T-helper 17 cell (primary cell): ENCODE measurements at regions not wholly inside any gene's neighbourhood (a gene's known extent, or its start where the extent isn't known, plus 50 kb on each side); places are given as distances from the start of the nearest gene placed in this dataset.
"Not testable (repeated sequence)": the region's sequence is repeated elsewhere in the genome, so short reads cannot be mapped to it uniquely, and the experiment has no call there.

Source experiments
- ATAC-seq: fragments of 150-1000 bp; cut with Tn5 transposase; 2 replicates; pipeline ENCODE4 v1.10.0; 2021; ENCODE audit warnings: mild to moderate bottlenecking, moderate library complexity
- DNase-seq, 3 donors: peaks; one replicate each; pipeline versions ENCODE4 v3.0.0 to v3.0.0-alpha.2; 2020 to 2021
- H3K9me3 ChIP-seq: one replicate; pipeline ENCODE4 v1.7.0; 2013; ENCODE audit warnings: low read length, mild to moderate bottlenecking; ENCODE audit not compliant: control insufficient read depth, poor library complexity, severe bottlenecking
- H3K27ac Mint-ChIP-seq: one replicate; pipeline ENCODE4 v1.8.0; 2022; ENCODE audit warnings: mild to moderate bottlenecking, moderate library complexity, mixed read lengths
- H3K27me3 Mint-ChIP-seq: one replicate; pipeline ENCODE4 v1.8.0; 2022; ENCODE audit warnings: mixed read lengths
- H3K36me3 Mint-ChIP-seq: one replicate; pipeline ENCODE4 v1.8.0; 2022; ENCODE audit warnings: low read depth, mixed read lengths
- H3K4me1 Mint-ChIP-seq: one replicate; pipeline ENCODE4 v1.8.0; 2022; ENCODE audit warnings: mild to moderate bottlenecking, mixed read lengths
- H3K4me3 Mint-ChIP-seq: one replicate; pipeline ENCODE4 v1.8.0; 2022; ENCODE audit warnings: mild to moderate bottlenecking, moderate library complexity, mixed read lengths

- no peaks in the 10 kb centered on the region for H3K36me3 Mint-ChIP-seq
- no peaks in the 10 kb centered on the region for H3K4me1 Mint-ChIP-seq
- H3K4me3 Mint-ChIP-seq, result no peak overlapping the region
- H3K9me3 ChIP-seq, result no peaks in the 10 kb centered on the region
- DNase-seq (no peak), ATAC-seq (no peak)
- H3K27me3 Mint-ChIP-seq, result no peaks in the 10 kb centered on the region
- H3K27ac Mint-ChIP-seq, result no peak overlapping the region
These were observed 885.9 kb upstream of the PIK3C3 start for GRCh38 chr18:41069167-41069566.

DNA sequence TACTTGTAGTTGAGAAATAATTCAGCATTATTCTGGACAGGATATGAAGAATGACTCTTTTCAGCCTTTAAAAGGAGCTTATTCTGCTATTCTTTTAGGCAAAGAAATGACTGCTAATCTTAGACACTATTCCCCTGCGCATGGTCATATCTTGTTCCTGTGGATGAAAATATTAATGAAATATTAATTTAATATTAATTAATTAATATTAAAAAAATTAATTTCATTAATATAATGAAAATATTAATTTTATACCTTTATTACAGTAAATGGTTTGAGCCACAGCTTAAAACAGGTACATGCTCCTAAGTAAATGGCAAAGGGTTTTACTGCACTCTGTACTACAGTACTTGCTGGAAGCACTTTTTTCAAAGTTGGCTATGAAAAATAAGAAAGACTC lies 890.1 kb upstream of the PIK3C3 start:
- no peak overlapping the region for H3K4me3 Mint-ChIP-seq
- H3K9me3 ChIP-seq, result no peaks in the 10 kb centered on the region
- H3K27ac Mint-ChIP-seq, result no peak overlapping the region
- H3K27me3 Mint-ChIP-seq, result no peaks in the 10 kb centered on the region
- no peak for ATAC-seq
- DNase-seq, result no peak
- H3K36me3 Mint-ChIP-seq, result no peaks in the 10 kb centered on the region
- H3K4me1 Mint-ChIP-seq, result no peaks in the 10 kb centered on the region

- no peak overlapping the region for H3K4me3 Mint-ChIP-seq
- H3K27me3 Mint-ChIP-seq, result no peaks in the 10 kb centered on the region
- H3K27ac Mint-ChIP-seq, result no peak overlapping the region
- H3K9me3 ChIP-seq, result no peaks in the 10 kb centered on the region
- ATAC-seq (no peak), DNase-seq (no peak)
- H3K4me1 Mint-ChIP-seq, result no peaks in the 10 kb centered on the region
- H3K36me3 Mint-ChIP-seq, result no peaks in the 10 kb centered on the region
These were observed 894.1 kb upstream of the PIK3C3 start for GRCh38 chr18:41060967-41061366.

DNA sequence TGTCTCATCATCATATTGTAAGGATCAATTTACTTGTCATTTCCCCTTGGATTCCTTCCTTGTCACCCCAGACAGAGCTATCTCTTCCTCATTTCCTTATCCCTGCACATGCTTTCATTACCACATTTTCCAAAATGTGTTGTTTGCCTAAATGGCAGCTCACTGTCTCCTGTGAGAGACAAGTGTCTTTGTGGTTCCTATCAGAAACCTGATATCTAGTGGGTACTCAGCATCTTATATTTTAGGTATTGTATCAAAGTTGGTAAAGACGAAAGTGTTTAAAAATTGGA lies 896.0 kb upstream of the PIK3C3 start:
- Mint-ChIP-seq H3K27ac (no peak overlapping the region), H3K4me1 (no peaks in the 10 kb centered on the region), H3K27me3 (no peaks in the 10 kb centered on the region), H3K36me3 (no peaks in the 10 kb centered on the region), H3K4me3 (no peak overlapping the region)
- DNase-seq (no peak), ATAC-seq (no peak)
- no peaks in the 10 kb centered on the region for H3K9me3 ChIP-seq

GRCh38 chr18:41058351-41059125 lies 896.5 kb upstream of the PIK3C3 start:
- H3K27me3 Mint-ChIP-seq, result no peaks in the 10 kb centered on the region
- no peak overlapping the region for H3K4me3 Mint-ChIP-seq
- H3K4me1 Mint-ChIP-seq, result no peaks in the 10 kb centered on the region

DNA sequence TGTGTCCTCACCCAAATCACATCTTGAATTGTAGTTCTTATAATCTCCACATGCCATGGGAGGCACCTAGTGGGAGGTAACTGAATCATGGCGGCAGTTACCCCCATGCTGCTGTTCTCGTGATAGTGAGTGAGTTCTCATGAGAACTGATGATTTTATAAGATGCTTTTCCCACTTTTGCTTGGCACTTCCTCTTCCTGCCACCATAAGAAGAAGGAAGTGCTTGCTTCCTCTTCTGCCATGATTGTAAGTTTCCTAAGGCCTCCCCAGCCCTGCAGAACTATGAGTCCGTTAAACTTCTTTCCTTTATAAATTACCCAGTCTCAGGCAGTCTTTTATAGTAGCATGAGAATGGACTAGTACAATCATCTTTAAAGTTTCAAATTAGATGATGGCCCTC lies 902.4 kb upstream of the PIK3C3 start:
- ATAC-seq, result no peak

More at GRCh38 chr18:41058351-41059125, 896.5 kb upstream of the PIK3C3 start:
- H3K27ac Mint-ChIP-seq, result no peak overlapping the region
- DNase-seq, result no peak
- H3K9me3 ChIP-seq, result no peaks in the 10 kb centered on the region
- H3K36me3 Mint-ChIP-seq, result no peaks in the 10 kb centered on the region
- no peak for ATAC-seq

DNA sequence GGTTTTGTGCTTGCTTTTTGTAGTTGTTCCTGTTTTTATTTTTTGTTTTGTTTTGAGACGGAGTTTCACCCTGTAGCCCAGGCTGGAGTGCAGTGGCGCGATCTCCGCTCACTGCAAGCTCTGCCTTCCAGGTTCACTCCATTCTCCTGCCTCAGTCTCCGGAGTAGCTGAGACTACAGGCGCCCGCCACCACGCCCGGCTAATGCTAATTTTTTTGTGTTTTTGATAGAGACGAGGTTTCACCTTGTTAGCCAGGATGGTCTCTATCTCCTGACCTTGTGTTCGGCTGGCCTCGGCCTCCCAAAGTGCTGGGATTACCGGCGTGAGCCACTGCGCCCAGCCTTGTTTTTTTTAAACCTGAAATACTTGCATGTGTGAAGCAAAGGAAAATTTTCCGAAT lies 908.8 kb upstream of the PIK3C3 start:
- H3K36me3 Mint-ChIP-seq, H3K27me3 Mint-ChIP-seq, H3K9me3 ChIP-seq, H3K27ac Mint-ChIP-seq, DNase-seq, H3K4me3 Mint-ChIP-seq, H3K4me1 Mint-ChIP-seq, ATAC-seq: not testable (repeated sequence)

More for the DNA sequence above, 902.4 kb upstream of the PIK3C3 start:
- no peak overlapping the region for H3K27ac Mint-ChIP-seq
- no peaks in the 10 kb centered on the region for H3K27me3 Mint-ChIP-seq
- no peaks in the 10 kb centered on the region for H3K36me3 Mint-ChIP-seq
- H3K9me3 ChIP-seq, result no peaks in the 10 kb centered on the region
- no peak for DNase-seq
- H3K4me1 Mint-ChIP-seq, result no peaks in the 10 kb centered on the region
- no peak overlapping the region for H3K4me3 Mint-ChIP-seq

GRCh38 chr18:41043876-41044275 lies 911.2 kb upstream of the PIK3C3 start:
- ATAC-seq (no peak), DNase-seq (no peak)
- H3K36me3 Mint-ChIP-seq, result no peaks in the 10 kb centered on the region
- no peaks in the 10 kb centered on the region for H3K9me3 ChIP-seq
- no peak overlapping the region for H3K27ac Mint-ChIP-seq
- no peak overlapping the region for H3K4me3 Mint-ChIP-seq
- H3K27me3 Mint-ChIP-seq, result no peaks in the 10 kb centered on the region
- H3K4me1 Mint-ChIP-seq, result no peaks in the 10 kb centered on the region

GRCh38 chr18:41042866-41043265 lies 912.2 kb upstream of the PIK3C3 start:
- ATAC-seq (no peak), DNase-seq (no peak)
- Mint-ChIP-seq H3K27me3 (no peaks in the 10 kb centered on the region), H3K27ac (no peak overlapping the region), H3K4me3 (no peak overlapping the region), H3K4me1 (no peaks in the 10 kb centered on the region), H3K36me3 (no peaks in the 10 kb centered on the region)
- no peaks in the 10 kb centered on the region for H3K9me3 ChIP-seq

GRCh38 chr18:41038071-41038470 lies 917.0 kb upstream of the PIK3C3 start:
- ATAC-seq (no peak), DNase-seq (no peak)
- no peaks in the 10 kb centered on the region for H3K9me3 ChIP-seq
- Mint-ChIP-seq H3K4me1 (no peaks in the 10 kb centered on the region), H3K36me3 (no peaks in the 10 kb centered on the region), H3K27me3 (no peaks in the 10 kb centered on the region), H3K4me3 (no peak overlapping the region), H3K27ac (no peak overlapping the region)

DNA sequence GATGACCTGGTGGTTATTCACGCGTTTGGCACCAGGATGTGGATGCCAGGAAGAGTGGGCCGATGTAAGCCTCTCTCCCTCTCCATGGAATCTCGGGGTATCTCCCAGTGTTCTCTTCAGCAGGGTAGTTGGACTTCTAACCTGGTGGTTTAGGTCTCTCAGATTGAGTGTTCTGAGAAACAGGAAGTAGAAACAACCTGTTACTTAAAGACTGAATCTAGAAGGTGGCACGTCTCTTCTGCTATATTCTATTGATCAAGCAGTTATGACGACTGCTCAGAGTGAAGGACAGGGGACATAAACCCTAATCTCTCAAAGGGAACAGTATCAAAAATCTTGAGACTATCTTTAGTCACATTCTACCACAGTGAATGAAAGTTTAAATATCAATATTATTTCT lies 918.7 kb upstream of the PIK3C3 start:
- no peaks in the 10 kb centered on the region for H3K4me1 Mint-ChIP-seq
- DNase-seq (no peak), ATAC-seq (no peak)
- H3K36me3 Mint-ChIP-seq, result no peaks in the 10 kb centered on the region
- no peak overlapping the region for H3K27ac Mint-ChIP-seq
- no peaks in the 10 kb centered on the region for H3K27me3 Mint-ChIP-seq
- no peak overlapping the region for H3K4me3 Mint-ChIP-seq
- no peaks in the 10 kb centered on the region for H3K9me3 ChIP-seq

DNA sequence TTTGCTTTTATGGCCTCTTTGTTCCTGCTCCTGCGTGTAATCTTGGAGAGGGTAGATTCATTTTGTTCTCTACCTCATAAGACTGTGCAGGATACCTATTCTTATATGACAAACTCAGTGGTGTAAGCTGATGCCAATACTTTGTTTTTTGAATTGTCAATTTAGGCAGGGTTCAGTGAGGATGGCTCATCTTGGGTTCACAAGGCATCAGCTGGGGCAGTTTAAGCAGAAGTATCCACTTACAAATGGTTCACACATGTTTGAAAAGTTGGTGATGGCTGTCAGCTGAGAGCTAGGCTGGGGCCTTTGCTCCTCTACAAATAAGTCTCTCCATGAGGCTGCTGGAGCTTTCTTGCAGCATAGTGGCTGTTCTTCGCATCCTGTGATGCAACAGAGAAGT lies 920.6 kb upstream of the PIK3C3 start:
- no peaks in the 10 kb centered on the region for H3K4me1 Mint-ChIP-seq
- H3K4me3 Mint-ChIP-seq, result no peak overlapping the region
- H3K27ac Mint-ChIP-seq, result no peak overlapping the region
- DNase-seq, result no peak
- H3K36me3 Mint-ChIP-seq, result no peaks in the 10 kb centered on the region
- H3K9me3 ChIP-seq, result no peaks in the 10 kb centered on the region
- ATAC-seq, result no peak
- no peaks in the 10 kb centered on the region for H3K27me3 Mint-ChIP-seq

GRCh38 chr18:41025666-41026065 lies 929.4 kb upstream of the PIK3C3 start:
- H3K27ac Mint-ChIP-seq, result no peak overlapping the region
- H3K36me3 Mint-ChIP-seq, result no peaks in the 10 kb centered on the region
- ATAC-seq (no peak), DNase-seq (no peak)
- no peaks in the 10 kb centered on the region for H3K9me3 ChIP-seq
- H3K27me3 Mint-ChIP-seq, result no peaks in the 10 kb centered on the region
- no peaks in the 10 kb centered on the region for H3K4me1 Mint-ChIP-seq
- no peak overlapping the region for H3K4me3 Mint-ChIP-seq

DNA sequence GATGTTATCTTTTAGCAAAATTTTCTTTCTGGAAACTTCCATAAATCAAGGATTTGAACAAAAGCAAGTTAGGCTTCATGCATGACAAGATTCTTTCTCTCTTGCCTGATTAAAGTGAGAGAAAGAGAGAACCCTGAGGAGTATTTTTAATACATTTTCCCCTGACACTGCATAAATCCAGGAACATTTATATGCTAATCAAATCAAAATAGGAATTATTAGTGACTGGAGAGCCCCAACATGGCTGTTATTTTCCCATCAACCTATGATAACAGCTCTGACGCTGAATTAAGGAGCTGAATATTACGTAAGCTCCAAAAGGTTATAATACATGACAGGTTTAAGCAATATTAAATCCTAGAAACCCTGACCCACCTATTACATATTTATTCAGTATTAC lies 930.2 kb upstream of the PIK3C3 start:
- no peak overlapping the region for H3K4me3 Mint-ChIP-seq
- ATAC-seq, result no peak

More for the DNA sequence above, 930.2 kb upstream of the PIK3C3 start:
- no peaks in the 10 kb centered on the region for H3K9me3 ChIP-seq
- Mint-ChIP-seq H3K27ac (no peak overlapping the region), H3K27me3 (no peaks in the 10 kb centered on the region), H3K4me1 (no peaks in the 10 kb centered on the region), H3K36me3 (no peaks in the 10 kb centered on the region)
- DNase-seq, result no peak
